Small intestine (tissue), 7 donors: ENCODE measurements at regions not wholly inside any gene's neighbourhood (a gene's known extent, or its start where the extent isn't known, plus 50 kb on each side); places are given as distances from the start of the nearest gene placed in this dataset.

Experiments used
- DNase-seq, 2 donors: peaks; one replicate each; pipeline versions ENCODE4 v3.0.0 to v3.0.0-alpha.2; 2013
- FAIRE-seq: peaks from 2 replicates; lab custom pipeline; 2012; peaks lifted over from hg19 to GRCh38; lab: Jason Lieb, UNC
- H3K27ac ChIP-seq, 3 donors: one replicate each; pipeline ENCODE4 v1.5.1; 2013; ENCODE audit warnings: low read length in 2 of 3, mild to moderate bottlenecking in 2 of 3, control low read depth in 1 of 3, inconsistent platforms in 1 of 3, low read depth in 1 of 3, moderate library complexity in 1 of 3
- H3K27me3 ChIP-seq, 3 donors: one replicate each; pipeline ENCODE4 v1.6.1; 2013; ENCODE audit warnings: low read length in 3 of 3, inconsistent platforms in 1 of 3; ENCODE audit not compliant: control insufficient read depth in 3 of 3, insufficient read depth in 3 of 3
- H3K36me3 ChIP-seq, 3 donors: one replicate each; pipeline ENCODE4 v1.6.1; 2013; ENCODE audit warnings: low read length in 3 of 3, inconsistent platforms in 1 of 3, low read depth in 1 of 3, mild to moderate bottlenecking in 1 of 3, moderate library complexity in 1 of 3; ENCODE audit not compliant: control insufficient read depth in 3 of 3, insufficient read depth in 2 of 3
- H3K4me1 ChIP-seq, 3 donors: one replicate each; pipeline ENCODE4 v1.6.1; 2013; ENCODE audit warnings: low read length in 2 of 3, inconsistent platforms in 1 of 3, low read depth in 1 of 3, mild to moderate bottlenecking in 1 of 3, moderate library complexity in 1 of 3; ENCODE audit not compliant: control insufficient read depth in 3 of 3, insufficient read depth in 2 of 3
- H3K4me3 ChIP-seq, 3 donors: one replicate each; pipeline ENCODE4 v1.5.1; 2013; ENCODE audit warnings: low read length in 3 of 3, control low read depth in 1 of 3, inconsistent platforms in 1 of 3, low read depth in 1 of 3, mild to moderate bottlenecking in 1 of 3, moderate library complexity in 1 of 3
- H3K9me3 ChIP-seq, 2 donors: one replicate each; pipeline ENCODE4 v1.6.1; 2013; ENCODE audit warnings: low read depth in 1 of 2, low read length in 1 of 2; ENCODE audit not compliant: control insufficient read depth in 2 of 2, insufficient read depth in 1 of 2
- WGBS, 3 donors: extraction: QIAGEN DNeasy Blood & Tissue Kit; methylation state at CpG; one replicate each; pipeline ENCODE4 v1.1.7; 2013; 5-methylcytosine and 5-hydroxymethylcytosine counted together
- donor health status: healthy with polysubstance abuse.
- donor health status: control.
- donor health status: control.
- donor health status: Bipolar disorder and iron deficiency.
- donor health status: healthy.

- Histone ChIP-seq H3K27ac (peak overlapping the region in 2 of 3 donors; percentile 60 to 64), H3K27me3 (no peaks in the 10 kb centered on the region), H3K36me3 (no peaks in the 10 kb centered on the region), H3K4me3 (no peak overlapping the region), H3K4me1 (peaks cover 8 to 28% (median 13%) of the 10 kb centered on the region in 3 donors), H3K9me3 (no peaks in the 10 kb centered on the region)
- FAIRE-seq, result no peak
- 32 to 50% (median 45%) methylated on average over 8 of the region's 8 CpGs for WGBS, 3 donors
- peak; percentile 89 for DNase-seq
Measured at GRCh38 chr11:86182976-86183584, 61.5 kb upstream of the EED start.

DNA sequence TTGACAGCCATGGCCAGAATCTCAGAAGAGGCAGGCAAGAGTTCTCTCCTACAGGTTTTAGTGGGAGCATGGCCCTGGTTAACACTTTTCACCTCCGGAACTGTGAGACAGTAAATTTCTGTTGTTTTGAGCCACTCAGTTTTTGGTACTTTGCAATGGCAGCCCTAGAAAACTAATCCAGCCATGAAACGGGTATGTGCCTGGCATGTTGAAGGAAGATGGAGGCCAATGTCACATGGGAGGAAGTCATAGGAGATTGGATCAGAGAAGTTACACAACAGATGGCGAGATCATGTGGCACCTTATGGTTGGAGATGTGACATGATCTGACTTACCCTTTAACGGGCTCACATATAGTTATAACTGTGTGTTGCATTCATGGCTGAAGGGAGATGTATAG is 63.2 kb upstream of the EED start:
- no peak for DNase-seq
- H3K36me3 ChIP-seq, result no peaks in the 10 kb centered on the region
- H3K4me3 ChIP-seq, result no peak overlapping the region
- no peaks in the 10 kb centered on the region for H3K9me3 ChIP-seq
- no peak for FAIRE-seq
- no peak overlapping the region for H3K27ac ChIP-seq
- no peaks in the 10 kb centered on the region for H3K27me3 ChIP-seq
- WGBS, 3 donors, result 82 to 94% (median 86%) methylated on average over 4 of the region's 4 CpGs
- H3K4me1 ChIP-seq, result peaks cover 8 to 28% (median 13%) of the 10 kb centered on the region in 3 donors

GRCh38 chr11:86180851-86181250 is 63.7 kb upstream of the EED start:
- no peak overlapping the region for H3K4me3 ChIP-seq
- no peaks in the 10 kb centered on the region for H3K9me3 ChIP-seq
- WGBS, 3 donors, result 87 to 94% (median 91%) methylated on average over 4 of the region's 4 CpGs
- no peaks in the 10 kb centered on the region for H3K36me3 ChIP-seq
- H3K27me3 ChIP-seq, result no peaks in the 10 kb centered on the region
- H3K4me1 ChIP-seq, result peaks cover 8 to 28% (median 13%) of the 10 kb centered on the region in 3 donors
- FAIRE-seq, result no peak
- no peak overlapping the region for H3K27ac ChIP-seq
- DNase-seq, result no peak

- peaks cover 8 to 28% (median 13%) of the 10 kb centered on the region in 3 donors for H3K4me1 ChIP-seq
- DNase-seq (no peak), FAIRE-seq (no peak)
- H3K36me3 ChIP-seq, result no peaks in the 10 kb centered on the region
- H3K27ac ChIP-seq, result no peak overlapping the region
- no peaks in the 10 kb centered on the region for H3K27me3 ChIP-seq
- WGBS, 3 donors, result 77 to 92% (median 79%) methylated on average over 6 of the region's 6 CpGs
- no peaks in the 10 kb centered on the region for H3K9me3 ChIP-seq
- H3K4me3 ChIP-seq, result no peak overlapping the region
Measured at GRCh38 chr11:86180423-86180822, 64.1 kb upstream of the EED start.

GRCh38 chr11:86179646-86180064 is 64.9 kb upstream of the EED start:
- no peaks in the 10 kb centered on the region for H3K36me3 ChIP-seq
- no peak for DNase-seq
- H3K27me3 ChIP-seq, result no peaks in the 10 kb centered on the region
- H3K4me1 ChIP-seq, result peaks cover 10 to 25% (median 13%) of the 10 kb centered on the region in 3 donors
- no peak overlapping the region for H3K27ac ChIP-seq
- H3K4me3 ChIP-seq, result no peak overlapping the region
- FAIRE-seq, result no peak
- H3K9me3 ChIP-seq, result no peaks in the 10 kb centered on the region
- 34 to 52% (median 51%) methylated on average over 5 of the region's 5 CpGs for WGBS, 3 donors

GRCh38 chr11:86177302-86177701 is 67.3 kb upstream of the EED start:
- no peak overlapping the region for H3K4me3 ChIP-seq
- FAIRE-seq (no peak), DNase-seq (no peak)

DNA sequence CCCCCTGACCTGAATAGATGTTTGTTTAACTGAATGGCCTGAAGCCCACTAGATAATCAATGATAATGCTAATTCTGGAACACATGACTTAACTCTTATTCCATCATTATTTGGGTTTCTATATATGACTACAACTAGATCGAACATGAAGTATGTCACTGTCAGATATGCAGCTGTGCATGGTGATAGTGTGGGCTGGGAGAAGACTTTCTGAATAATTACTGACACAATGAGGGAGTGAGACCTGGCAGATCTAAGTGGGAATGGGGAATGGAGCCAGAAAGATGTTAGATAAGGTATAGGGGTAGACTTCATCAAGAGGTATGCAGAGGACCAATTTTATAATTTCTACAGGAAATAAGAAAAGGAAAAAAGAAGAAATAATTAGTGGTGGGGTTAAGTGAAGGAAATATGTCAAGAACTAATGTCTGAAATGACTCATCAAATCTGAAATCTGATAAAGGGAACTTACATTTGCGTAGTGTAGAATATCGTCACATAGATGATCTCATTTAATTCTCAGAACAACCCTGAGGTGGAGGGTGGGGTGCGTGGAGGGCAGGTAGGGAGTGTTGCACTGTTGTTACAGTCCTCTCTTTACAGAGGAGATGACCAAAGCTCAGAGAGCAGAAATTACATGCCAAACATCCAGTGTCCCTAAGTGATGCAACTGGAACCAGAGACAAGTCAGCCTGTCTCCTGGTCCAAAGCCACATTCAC is 68.2 kb upstream of the EED start:
- H3K4me1 ChIP-seq, result peaks cover 3 to 17% (median 8%) of the 10 kb centered on the region in 3 donors
- FAIRE-seq (no peak), DNase-seq (peak in 1 of 2 donors; percentile 32)
- no peak overlapping the region for H3K27ac ChIP-seq
- H3K4me3 ChIP-seq, result no peak overlapping the region
- no peaks in the 10 kb centered on the region for H3K36me3 ChIP-seq
- WGBS, 3 donors, result 40 to 60% (median 46%) methylated on average over 4 of the region's 4 CpGs
- H3K9me3 ChIP-seq, result no peaks in the 10 kb centered on the region
- H3K27me3 ChIP-seq, result no peaks in the 10 kb centered on the region

More at GRCh38 chr11:86177302-86177701, 67.3 kb upstream of the EED start:
- peaks cover 3 to 18% (median 8%) of the 10 kb centered on the region in 3 donors for H3K4me1 ChIP-seq
- H3K36me3 ChIP-seq, result no peaks in the 10 kb centered on the region
- H3K9me3 ChIP-seq, result no peaks in the 10 kb centered on the region
- H3K27ac ChIP-seq, result no peak overlapping the region
- no peaks in the 10 kb centered on the region for H3K27me3 ChIP-seq

DNA sequence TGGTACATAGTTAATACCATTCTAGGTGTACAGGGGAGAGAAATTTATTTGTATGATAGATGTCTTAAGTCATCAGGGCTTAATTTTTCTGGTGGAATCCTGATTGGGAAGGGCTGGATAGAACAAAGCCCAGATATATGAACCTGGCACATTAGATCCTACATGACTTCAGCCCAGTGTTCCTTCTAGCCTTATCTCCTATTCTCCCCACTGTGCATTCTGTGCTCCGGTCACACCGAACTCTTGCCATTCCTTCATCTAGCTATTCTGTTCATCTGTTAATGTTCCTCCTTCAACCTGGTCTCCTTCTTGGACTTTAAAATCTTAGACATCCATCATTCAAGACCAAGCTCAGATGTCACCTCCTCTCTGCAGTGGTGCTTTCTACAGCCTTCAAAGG is 68.9 kb upstream of the EED start:
- no peak overlapping the region for H3K4me3 ChIP-seq
- peaks cover 3 to 17% (median 8%) of the 10 kb centered on the region in 3 donors for H3K4me1 ChIP-seq
- 93 to 99% (median 96%) methylated on average over 2 of the region's 2 CpGs for WGBS, 3 donors
- no peaks in the 10 kb centered on the region for H3K36me3 ChIP-seq
- H3K27me3 ChIP-seq, result no peaks in the 10 kb centered on the region
- no peak for FAIRE-seq
- no peak for DNase-seq
- no peaks in the 10 kb centered on the region for H3K9me3 ChIP-seq
- no peak overlapping the region for H3K27ac ChIP-seq
